ENCODE measurements at regions not wholly inside any gene's neighbourhood (a gene's known extent, or its start where the extent isn't known, plus 50 kb on each side); places are given as distances from the start of the nearest gene placed in this dataset.

GRCh38 chr22:48902983-48903650 is 924.6 kb downstream of the BRD1 start:
- TF ChIP-seq, protein P1, sequence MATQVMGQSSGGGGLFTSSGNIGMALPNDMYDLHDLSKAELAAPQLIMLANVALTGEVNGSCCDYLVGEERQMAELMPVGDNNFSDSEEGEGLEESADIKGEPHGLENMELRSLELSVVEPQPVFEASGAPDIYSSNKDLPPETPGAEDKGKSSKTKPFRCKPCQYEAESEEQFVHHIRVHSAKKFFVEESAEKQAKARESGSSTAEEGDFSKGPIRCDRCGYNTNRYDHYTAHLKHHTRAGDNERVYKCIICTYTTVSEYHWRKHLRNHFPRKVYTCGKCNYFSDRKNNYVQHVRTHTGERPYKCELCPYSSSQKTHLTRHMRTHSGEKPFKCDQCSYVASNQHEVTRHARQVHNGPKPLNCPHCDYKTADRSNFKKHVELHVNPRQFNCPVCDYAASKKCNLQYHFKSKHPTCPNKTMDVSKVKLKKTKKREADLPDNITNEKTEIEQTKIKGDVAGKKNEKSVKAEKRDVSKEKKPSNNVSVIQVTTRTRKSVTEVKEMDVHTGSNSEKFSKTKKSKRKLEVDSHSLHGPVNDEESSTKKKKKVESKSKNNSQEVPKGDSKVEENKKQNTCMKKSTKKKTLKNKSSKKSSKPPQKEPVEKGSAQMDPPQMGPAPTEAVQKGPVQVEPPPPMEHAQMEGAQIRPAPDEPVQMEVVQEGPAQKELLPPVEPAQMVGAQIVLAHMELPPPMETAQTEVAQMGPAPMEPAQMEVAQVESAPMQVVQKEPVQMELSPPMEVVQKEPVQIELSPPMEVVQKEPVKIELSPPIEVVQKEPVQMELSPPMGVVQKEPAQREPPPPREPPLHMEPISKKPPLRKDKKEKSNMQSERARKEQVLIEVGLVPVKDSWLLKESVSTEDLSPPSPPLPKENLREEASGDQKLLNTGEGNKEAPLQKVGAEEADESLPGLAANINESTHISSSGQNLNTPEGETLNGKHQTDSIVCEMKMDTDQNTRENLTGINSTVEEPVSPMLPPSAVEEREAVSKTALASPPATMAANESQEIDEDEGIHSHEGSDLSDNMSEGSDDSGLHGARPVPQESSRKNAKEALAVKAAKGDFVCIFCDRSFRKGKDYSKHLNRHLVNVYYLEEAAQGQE (IDR thresholded peaks at IDR 0.05; ENCODE audit: insufficient replicate concordance, low read depth), result no peak
- TF ChIP-seq, protein P2, sequence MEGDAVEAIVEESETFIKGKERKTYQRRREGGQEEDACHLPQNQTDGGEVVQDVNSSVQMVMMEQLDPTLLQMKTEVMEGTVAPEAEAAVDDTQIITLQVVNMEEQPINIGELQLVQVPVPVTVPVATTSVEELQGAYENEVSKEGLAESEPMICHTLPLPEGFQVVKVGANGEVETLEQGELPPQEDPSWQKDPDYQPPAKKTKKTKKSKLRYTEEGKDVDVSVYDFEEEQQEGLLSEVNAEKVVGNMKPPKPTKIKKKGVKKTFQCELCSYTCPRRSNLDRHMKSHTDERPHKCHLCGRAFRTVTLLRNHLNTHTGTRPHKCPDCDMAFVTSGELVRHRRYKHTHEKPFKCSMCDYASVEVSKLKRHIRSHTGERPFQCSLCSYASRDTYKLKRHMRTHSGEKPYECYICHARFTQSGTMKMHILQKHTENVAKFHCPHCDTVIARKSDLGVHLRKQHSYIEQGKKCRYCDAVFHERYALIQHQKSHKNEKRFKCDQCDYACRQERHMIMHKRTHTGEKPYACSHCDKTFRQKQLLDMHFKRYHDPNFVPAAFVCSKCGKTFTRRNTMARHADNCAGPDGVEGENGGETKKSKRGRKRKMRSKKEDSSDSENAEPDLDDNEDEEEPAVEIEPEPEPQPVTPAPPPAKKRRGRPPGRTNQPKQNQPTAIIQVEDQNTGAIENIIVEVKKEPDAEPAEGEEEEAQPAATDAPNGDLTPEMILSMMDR (IDR thresholded peaks at IDR 0.05; ENCODE audit: insufficient read depth, low read length), result no peak
- TF ChIP-seq POLR2AphosphoS5 (IDR thresholded peaks at IDR 0.05; ENCODE audit: low read depth) (no peak), GABPA (IDR thresholded peaks at IDR 0.05; ENCODE audit: low read depth) (no peak)

Data from HL-60 (cell line).